ENCODE measurements at regions not wholly inside any gene's neighbourhood (a gene's known extent, or its start where the extent isn't known, plus 50 kb on each side); places are given as distances from the start of the nearest gene placed in this dataset.

DNA sequence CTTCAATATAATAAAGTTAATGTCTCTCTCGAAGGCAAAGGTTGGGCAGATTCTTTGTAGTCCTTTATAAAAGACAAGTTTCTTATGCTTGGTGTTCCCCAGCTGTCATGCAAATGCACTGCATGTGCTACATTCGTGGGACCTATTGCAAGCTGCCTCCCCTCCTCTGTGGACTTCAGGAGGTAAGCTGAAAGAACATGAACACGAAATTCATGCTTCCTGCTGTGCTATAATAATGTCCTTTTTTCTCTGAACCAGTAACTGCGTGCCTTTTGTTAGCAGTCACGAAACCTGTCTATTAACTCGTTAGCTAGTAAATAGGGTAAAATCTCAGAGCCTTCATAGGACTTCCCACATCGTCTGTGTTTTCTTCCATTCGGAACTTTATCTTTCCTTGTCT lies 363.5 kb downstream of the CDH9 start:
- dilution Hi-C loops (cut with HindIII; ENCODE audit: low sequenced_read_pairs, unreplicated experiment) (no loop called here), in situ Hi-C loops (cut with MboI; ENCODE audit: low sequenced_read_pairs) (no loop called here), intact Hi-C loops (cut with micrococcal nuclease) (no loop called here)
- no peak for DNase-seq
- no peak overlapping the region for H2BK5ac ChIP-seq (ENCODE audit: low read depth, low read length, poor library complexity, severe bottlenecking)
- H3K27ac ChIP-seq (ENCODE audit: insufficient read depth, low read length), result no peak overlapping the region
- no TSS peak for BruUV-seq (replicated peaks)
- H3K9me1 ChIP-seq (ENCODE audit: insufficient read depth, low read length), result no peaks in the 10 kb centered on the region
- H3K9me3 ChIP-seq (ENCODE audit: control insufficient read depth, insufficient read depth, low read length), result 0 out of 2 replicates have a peak, but pooled peaks cover 2% of the 10 kb centered on the region
- no peak overlapping the region for H3K4me2 ChIP-seq (ENCODE audit: low read depth, low read length)
- H4K5ac ChIP-seq (ENCODE audit: low read depth, low read length), result no peak overlapping the region
- WGBS, 2 experiments (ENCODE audit: extremely low coverage in 2 of 2, insufficient read length in 1 of 2), result 0% methylated on average over 1 of the region's 8 CpGs; no CpG with 5 or more reads in 1 of the 2 experiments
- H3K14ac ChIP-seq (replicated peaks; ENCODE audit: low read depth, low read length), result no peak overlapping the region
- H3K4me1 ChIP-seq (ENCODE audit: control insufficient read depth, insufficient read depth, low read length), result no peaks in the 10 kb centered on the region
- H2BK20ac ChIP-seq (ENCODE audit: low read depth, low read length), result no peak overlapping the region
- ChIA-PET CTCF (no interaction called here), POLR2A (ENCODE audit: unreplicated experiment) (no interaction called here)
- H2AK9ac ChIP-seq (replicated peaks; ENCODE audit: low read depth, low read length, poor library complexity), result no peak overlapping the region
- H2BK15ac ChIP-seq (ENCODE audit: low read depth, low read length), result no peak overlapping the region
- no peaks in the 10 kb centered on the region for H3K79me1 ChIP-seq (ENCODE audit: low read depth in 1 of 2, low read length in 2 of 2)
- no peak overlapping the region for H2AK5ac ChIP-seq (ENCODE audit: low read depth, low read length)
- no peak overlapping the region for H4K8ac ChIP-seq (ENCODE audit: low read depth in 2 of 2, low read length in 2 of 2)
- H3K23ac ChIP-seq (ENCODE audit: low read depth, low read length), result no peak overlapping the region
- H2BK120ac ChIP-seq (ENCODE audit: low read depth, low read length), result no peak overlapping the region
- H3K56ac ChIP-seq (ENCODE audit: extremely low read depth, insufficient read depth, low read length), result no peak overlapping the region
- no peak overlapping the region for H4K91ac ChIP-seq (ENCODE audit: insufficient read depth, low read depth, low read length)
- no peak overlapping the region for H3K4me3 ChIP-seq (ENCODE audit: insufficient read depth, low read depth, low read length)
- H3K27me3 ChIP-seq (ENCODE audit: control insufficient read depth, insufficient read depth, low read length), result no peaks in the 10 kb centered on the region
- no peaks in the 10 kb centered on the region for H4K20me1 ChIP-seq (ENCODE audit: insufficient read depth, low read length)
- H3K4ac ChIP-seq (ENCODE audit: low read depth, low read length), result no peak overlapping the region
- no peak for ATAC-seq (ENCODE audit: low read depth)
- H2AFZ ChIP-seq (replicated peaks; ENCODE audit: low read length, poor library complexity), result no peak overlapping the region
- H3K18ac ChIP-seq (ENCODE audit: low read depth, low read length), result no peak overlapping the region
- no peaks in the 10 kb centered on the region for H3K36me3 ChIP-seq (ENCODE audit: control insufficient read depth, insufficient read depth, low read length)
- TF ChIP-seq RCOR1 (IDR thresholded peaks at IDR 0.05; ENCODE audit: insufficient replicate concordance, low read length), result no peak
- no peak for TF ChIP-seq BHLHE40 (IDR thresholded peaks at IDR 0.05; ENCODE audit: low read depth, low read length)
- TF ChIP-seq FOS (IDR thresholded peaks at IDR 0.05; ENCODE audit: low read depth, low read length), result no peak
- TF ChIP-seq SMC3 (IDR thresholded peaks at IDR 0.05; ENCODE audit: low read depth, low read length), result no peak
- no peak for TF ChIP-seq POLR2A (IDR thresholded peaks at IDR 0.05; ENCODE audit: low read depth, low read length)
- no peak for TF ChIP-seq MAFK (IDR thresholded peaks at IDR 0.05; ENCODE audit: low read depth, low read length)
- TF ChIP-seq, protein P1, sequence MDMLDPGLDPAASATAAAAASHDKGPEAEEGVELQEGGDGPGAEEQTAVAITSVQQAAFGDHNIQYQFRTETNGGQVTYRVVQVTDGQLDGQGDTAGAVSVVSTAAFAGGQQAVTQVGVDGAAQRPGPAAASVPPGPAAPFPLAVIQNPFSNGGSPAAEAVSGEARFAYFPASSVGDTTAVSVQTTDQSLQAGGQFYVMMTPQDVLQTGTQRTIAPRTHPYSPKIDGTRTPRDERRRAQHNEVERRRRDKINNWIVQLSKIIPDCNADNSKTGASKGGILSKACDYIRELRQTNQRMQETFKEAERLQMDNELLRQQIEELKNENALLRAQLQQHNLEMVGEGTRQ (IDR thresholded peaks at IDR 0.05; ENCODE audit: low read depth, low read length), result no peak
- no peak for TF ChIP-seq CTCF (conservative IDR thresholded peaks at IDR 0.05; ENCODE audit: low read depth, low read length)
- no peak for TF ChIP-seq RFX5 (IDR thresholded peaks at IDR 0.05; ENCODE audit: low read depth, low read length)
- no peak for TF ChIP-seq MXI1 (IDR thresholded peaks at IDR 0.05; ENCODE audit: borderline replicate concordance, low read depth, low read length)
- TF ChIP-seq CHD1 (IDR thresholded peaks at IDR 0.05; ENCODE audit: low read depth, low read length), result no peak
- TF ChIP-seq CEBPB (IDR thresholded peaks at IDR 0.05; ENCODE audit: low read depth, low read length), result no peak
- no peak for TF ChIP-seq MAZ (IDR thresholded peaks at IDR 0.05; ENCODE audit: borderline replicate concordance, low read depth, low read length)
- TF ChIP-seq ELK1 (IDR thresholded peaks at IDR 0.05; ENCODE audit: borderline replicate concordance, low read depth, low read length), result no peak
- TF ChIP-seq RAD21 (IDR thresholded peaks at IDR 0.05; ENCODE audit: low read length), result no peak
- no peak for TF ChIP-seq NFE2L2 (IDR thresholded peaks at IDR 0.05; ENCODE audit: low read depth, low read length)
- H3K9ac ChIP-seq (ENCODE audit: low read depth, low read length), result no peak overlapping the region

Measured in IMR-90 (cell line).